Esophagus muscularis mucosa (tissue), 4 donors: ENCODE measurements at regions not wholly inside any gene's neighbourhood (a gene's known extent, or its start where the extent isn't known, plus 50 kb on each side); places are given as distances from the start of the nearest gene placed in this dataset.

Source experiments
- DNase-seq: peaks from one replicate; pipeline ENCODE4 v3.0.0-alpha.2; 2017; ENCODE audit errors: extremely low spot score
- H3K27ac ChIP-seq, 4 donors: fragments of 200-600 bp; sonication (generic); replicated peaks in 1 of 4; 1 replicate in 3 of 4; 2 replicates in 1 of 4; pipeline ENCODE4 v1.5.1; 2016 to 2019; ENCODE audit warnings: mild to moderate bottlenecking in 1 of 4
- H3K27me3 ChIP-seq, 4 donors: fragments of 200-600 bp; sonication (generic); one replicate each; pipeline versions ENCODE4 v1.5.1 to v1.6.0; 2016 to 2019
- H3K36me3 ChIP-seq, 4 donors: fragments of 200-600 bp; sonication (generic); one replicate each; pipeline ENCODE4 v1.5.1; 2016 to 2019
- H3K4me1 ChIP-seq, 4 donors: fragments of 200-600 bp; sonication (generic); one replicate each; pipeline ENCODE4 v1.5.1; 2016 to 2019
- H3K4me3 ChIP-seq, 4 donors: fragments of 200-600 bp; sonication (generic); 1 replicate in 2 of 4; 2 replicates in 2 of 4; pipeline ENCODE4 v1.5.1; 2016 to 2019; ENCODE audit warnings: mild to moderate bottlenecking in 4 of 4, moderate library complexity in 1 of 4
- H3K9me3 ChIP-seq, 4 donors: fragments of 200-600 bp; sonication (generic); 1 replicate in 3 of 4; 2 replicates in 1 of 4; pipeline ENCODE4 v1.5.1; 2016 to 2019
- CTCF ChIP-seq, 3 experiments: fragments of 200-600 bp in 2 of 3; fragments of 450-650 bp in 1 of 3; sonication (generic) in 2 of 3; IDR thresholded peaks; one replicate each; pipeline ENCODE4 v1.5.1; 2017 to 2019; ENCODE audit warnings: antibody characterized with exemption in 3 of 3, mild to moderate bottlenecking in 2 of 3, moderate library complexity in 1 of 3
- EP300 ChIP-seq: sonication (generic); formaldehyde crosslinking; IDR thresholded peaks from one replicate; pipeline ENCODE4 v1.6.1; 2017; ENCODE audit warnings: antibody characterized with exemption
- POLR2A ChIP-seq: fragments of 450-650 bp; IDR thresholded peaks from one replicate; pipeline ENCODE4 v1.6.1; 2017; ENCODE audit warnings: antibody characterized with exemption, moderate library complexity, mild to moderate bottlenecking, low read depth
- POLR2AphosphoS5 ChIP-seq, 2 donors: sonication (generic); formaldehyde crosslinking; IDR thresholded peaks; one replicate each; pipeline ENCODE4 v1.6.1; 2017; ENCODE audit warnings: antibody characterized with exemption in 2 of 2
- WGBS: methylation state at CpG from one replicate; pipeline ENCODE4 v1.1.5; 2018; 5-methylcytosine and 5-hydroxymethylcytosine counted together
- intact Hi-C: fragments of 100-400 bp; cut with DNase I; formaldehyde crosslinking; loops from one replicate; pipeline ENCODE4 v1.15.1; 2023

- H3K27ac ChIP-seq, result no peak overlapping the region
- H3K9me3 ChIP-seq, result no peaks in the 10 kb centered on the region
- intact Hi-C loops, result no loop called here
- no peak for DNase-seq
- TF ChIP-seq POLR2A, result no peak
- no peak for TF ChIP-seq POLR2AphosphoS5 (IDR thresholded peaks at IDR 0.05)
- no peak for TF ChIP-seq EP300
- peak; percentile 11 to 31 (median 24) for TF ChIP-seq CTCF (IDR thresholded peaks at IDR 0.05)
- H3K4me1 ChIP-seq, result peaks cover 0 to 5% (median 2%) of the 10 kb centered on the region in 4 donors
- H3K4me3 ChIP-seq, result no peak overlapping the region
- 89% methylated on average over 2 of the region's 2 CpGs for WGBS
- H3K36me3 ChIP-seq, result no peaks in the 10 kb centered on the region
- no peaks in the 10 kb centered on the region for H3K27me3 ChIP-seq
Observed at GRCh38 chr9:79471580-79472543, 99.9 kb upstream of the TLE4 start.

GRCh38 chr9:79473704-79474103, 98.1 kb upstream of the TLE4 start:
- WGBS, result 94% methylated on average over 1 of the region's 1 CpG
- TF ChIP-seq CTCF (IDR thresholded peaks at IDR 0.05) (no peak), POLR2AphosphoS5 (IDR thresholded peaks at IDR 0.05) (no peak), POLR2A (no peak), EP300 (no peak)
- H3K36me3 ChIP-seq, result no peaks in the 10 kb centered on the region
- no peaks in the 10 kb centered on the region for H3K9me3 ChIP-seq
- no peaks in the 10 kb centered on the region for H3K27me3 ChIP-seq
- peaks cover 0 to 5% (median 2%) of the 10 kb centered on the region in 4 donors for H3K4me1 ChIP-seq
- DNase-seq, result no peak
- intact Hi-C loops, result no loop called here
- H3K4me3 ChIP-seq, result no peak overlapping the region
- H3K27ac ChIP-seq, result no peak overlapping the region

GRCh38 chr9:79477241-79477840, 94.4 kb upstream of the TLE4 start:
- DNase-seq, result no peak
- WGBS, result 91% methylated on average over 3 of the region's 3 CpGs
- intact Hi-C loops, result no loop called here
- Histone ChIP-seq H3K9me3 (no peaks in the 10 kb centered on the region), H3K4me1 (no peaks in the 10 kb centered on the region), H3K4me3 (no peak overlapping the region), H3K36me3 (no peaks in the 10 kb centered on the region), H3K27ac (no peak overlapping the region), H3K27me3 (no peaks in the 10 kb centered on the region)
- TF ChIP-seq EP300, result no peak
- TF ChIP-seq POLR2AphosphoS5 (IDR thresholded peaks at IDR 0.05), result no peak
- TF ChIP-seq POLR2A, result no peak
- no peak for TF ChIP-seq CTCF (IDR thresholded peaks at IDR 0.05)

- intact Hi-C loops, result no loop called here
- DNase-seq, result no peak
- H3K27me3 ChIP-seq, result no peaks in the 10 kb centered on the region
- H3K4me1 ChIP-seq, result no peaks in the 10 kb centered on the region
- H3K36me3 ChIP-seq, result no peaks in the 10 kb centered on the region
- no peaks in the 10 kb centered on the region for H3K9me3 ChIP-seq
- WGBS, result 77% methylated on average over 5 of the region's 5 CpGs
- TF ChIP-seq EP300 (no peak), CTCF (IDR thresholded peaks at IDR 0.05) (peak in 1 of 3 experiments; percentile 17)
- H3K27ac ChIP-seq, result no peak overlapping the region
- H3K4me3 ChIP-seq, result no peak overlapping the region
Observed at GRCh38 chr9:79477955-79478771, 93.6 kb upstream of the TLE4 start.
